GM18526 (cell line): ENCODE measurements at regions not wholly inside any gene's neighbourhood (a gene's known extent, or its start where the extent isn't known, plus 50 kb on each side); places are given as distances from the start of the nearest gene placed in this dataset.

Source experiments
- POLR2A ChIP-seq: IDR thresholded peaks from 3 replicates; pipeline ENCODE4 v1.6.1; 2011; ENCODE audit not compliant: insufficient read length; ENCODE audit errors: extremely low read depth

DNA sequence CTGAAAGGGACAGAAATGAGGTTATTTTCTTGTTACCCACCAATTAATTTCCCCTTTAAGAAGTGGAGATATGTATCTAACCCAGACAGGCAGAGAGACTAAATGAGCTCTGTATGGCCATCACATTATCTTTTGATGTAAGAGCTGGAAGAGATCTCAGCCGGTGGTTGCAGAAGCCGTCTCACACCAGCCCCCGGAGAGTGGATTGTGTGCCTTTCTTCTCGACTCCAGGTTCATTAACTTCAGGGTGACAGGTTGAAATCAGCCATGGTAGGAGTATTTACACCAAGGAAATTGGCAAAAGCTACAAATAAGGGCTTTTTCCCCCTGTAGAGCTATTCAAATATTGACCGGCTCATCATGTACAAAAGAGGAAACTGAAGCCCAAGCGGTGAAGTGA lies 580.3 kb upstream of the CADM1 start:
- TF ChIP-seq POLR2A: no peak

DNA sequence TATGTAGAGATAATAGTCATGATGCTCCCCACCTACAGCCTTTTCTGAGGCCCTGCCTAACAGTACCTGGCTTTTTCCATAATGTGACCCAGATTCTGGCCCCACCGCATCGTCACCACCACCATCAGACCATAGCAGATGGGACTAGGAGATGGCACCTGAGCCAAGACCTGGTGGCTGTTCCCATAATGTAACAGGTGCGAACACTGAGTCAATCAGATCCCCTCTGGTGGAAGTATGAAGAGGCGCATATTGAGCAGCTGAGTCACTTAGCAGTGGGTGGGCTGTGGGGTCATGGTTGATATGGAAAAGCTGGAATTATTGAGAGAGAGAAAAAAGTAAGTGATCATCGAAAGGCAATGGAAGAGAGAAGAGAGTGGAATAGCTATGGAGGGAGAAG lies 578.0 kb upstream of the CADM1 start:
- TF ChIP-seq POLR2A: no peak

DNA sequence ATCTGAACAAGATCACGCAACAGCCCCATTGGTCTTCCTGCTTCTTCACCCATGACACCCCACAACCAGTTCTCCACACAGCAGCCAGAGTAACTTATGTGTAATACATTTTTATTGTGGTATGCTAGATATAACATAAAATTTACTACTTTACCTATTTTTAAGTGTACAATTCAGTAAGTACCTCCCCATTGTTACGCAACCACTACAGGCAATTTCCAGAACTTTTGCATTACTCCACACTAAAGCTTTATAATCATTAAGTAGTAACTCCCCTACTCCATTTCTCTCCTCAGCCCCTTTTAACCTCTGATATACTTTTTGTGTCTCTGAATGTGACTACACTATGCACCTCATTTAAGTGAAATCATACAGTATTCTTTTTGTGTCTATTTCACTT lies 575.4 kb upstream of the CADM1 start:
- TF ChIP-seq POLR2A: no peak

DNA sequence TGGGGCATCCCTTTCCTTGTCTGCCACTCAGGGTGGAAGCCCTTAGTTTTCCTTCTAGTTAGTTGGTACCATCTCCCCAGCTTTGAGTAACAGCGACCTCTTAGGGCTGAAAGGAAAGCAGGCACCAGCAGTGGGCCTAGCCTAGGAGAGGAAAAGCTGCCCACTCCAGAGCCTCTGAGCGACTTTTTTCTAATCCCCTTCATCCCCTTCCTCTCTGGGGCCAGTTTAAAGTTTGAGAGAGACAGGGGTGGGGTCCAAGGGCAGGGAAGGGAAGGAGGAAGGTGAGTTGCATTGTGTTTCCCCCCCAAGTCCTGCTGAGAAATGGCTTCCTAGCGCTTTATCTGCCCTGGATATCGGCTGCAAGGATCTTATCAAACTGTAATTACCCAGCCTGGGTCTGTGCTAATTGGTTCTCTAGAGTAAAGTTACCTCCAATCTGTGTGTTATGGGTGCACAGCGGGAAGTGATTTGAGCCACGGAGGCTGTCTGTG lies 573.9 kb upstream of the CADM1 start:
- TF ChIP-seq POLR2A: no peak

- no peak for TF ChIP-seq POLR2A
Measured at GRCh38 chr11:116077092-116077491, 572.9 kb upstream of the CADM1 start.

GRCh38 chr11:116073854-116074837 lies 569.9 kb upstream of the CADM1 start:
- no peak for TF ChIP-seq POLR2A

GRCh38 chr11:116072601-116073410 lies 568.6 kb upstream of the CADM1 start:
- no peak for TF ChIP-seq POLR2A

GRCh38 chr11:116072133-116072532 lies 567.9 kb upstream of the CADM1 start:
- TF ChIP-seq POLR2A: no peak

DNA sequence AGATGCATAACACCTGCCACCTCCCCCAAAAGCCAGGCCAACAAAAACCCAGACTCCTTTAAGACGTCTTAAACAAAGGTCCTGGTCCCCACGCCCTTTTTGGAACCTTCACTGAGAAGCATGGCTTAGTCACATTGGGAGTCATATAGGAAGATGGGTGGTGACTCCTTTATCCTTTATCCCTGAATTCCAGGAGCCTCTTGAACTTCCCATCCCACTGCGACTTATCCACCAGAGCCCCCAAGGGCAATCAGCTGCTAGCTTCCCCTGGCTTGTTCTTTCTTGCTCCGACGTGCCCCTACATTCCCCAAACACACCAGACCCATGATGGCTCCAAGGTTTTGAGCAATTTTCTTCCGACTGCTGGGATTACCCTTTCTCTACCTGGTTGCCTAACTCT lies 567.0 kb upstream of the CADM1 start:
- no peak for TF ChIP-seq POLR2A

GRCh38 chr11:116070520-116070919 lies 566.3 kb upstream of the CADM1 start:
- no peak for TF ChIP-seq POLR2A

DNA sequence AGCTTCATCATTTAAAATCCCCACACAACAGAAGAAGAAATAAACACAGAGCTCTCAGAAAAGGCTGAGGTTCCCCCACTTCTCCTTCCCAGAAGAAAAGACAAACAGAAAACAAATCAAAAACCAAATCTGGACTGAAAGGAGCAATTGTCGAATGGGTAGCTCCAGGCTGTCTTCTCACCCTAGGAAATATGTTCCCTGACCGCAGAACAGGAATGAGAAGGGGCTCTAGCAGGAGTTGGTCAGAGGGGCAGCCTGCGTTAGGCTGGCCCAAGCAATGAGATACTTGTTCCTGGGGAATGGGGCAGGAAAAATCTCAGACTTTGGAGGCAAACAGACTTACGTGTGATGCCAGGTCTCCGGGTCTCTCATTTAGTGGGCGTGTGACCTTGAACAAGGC lies 562.6 kb upstream of the CADM1 start:
- no peak for TF ChIP-seq POLR2A

- TF ChIP-seq POLR2A: no peak
Measured at GRCh38 chr11:116065986-116066385, 561.8 kb upstream of the CADM1 start.

DNA sequence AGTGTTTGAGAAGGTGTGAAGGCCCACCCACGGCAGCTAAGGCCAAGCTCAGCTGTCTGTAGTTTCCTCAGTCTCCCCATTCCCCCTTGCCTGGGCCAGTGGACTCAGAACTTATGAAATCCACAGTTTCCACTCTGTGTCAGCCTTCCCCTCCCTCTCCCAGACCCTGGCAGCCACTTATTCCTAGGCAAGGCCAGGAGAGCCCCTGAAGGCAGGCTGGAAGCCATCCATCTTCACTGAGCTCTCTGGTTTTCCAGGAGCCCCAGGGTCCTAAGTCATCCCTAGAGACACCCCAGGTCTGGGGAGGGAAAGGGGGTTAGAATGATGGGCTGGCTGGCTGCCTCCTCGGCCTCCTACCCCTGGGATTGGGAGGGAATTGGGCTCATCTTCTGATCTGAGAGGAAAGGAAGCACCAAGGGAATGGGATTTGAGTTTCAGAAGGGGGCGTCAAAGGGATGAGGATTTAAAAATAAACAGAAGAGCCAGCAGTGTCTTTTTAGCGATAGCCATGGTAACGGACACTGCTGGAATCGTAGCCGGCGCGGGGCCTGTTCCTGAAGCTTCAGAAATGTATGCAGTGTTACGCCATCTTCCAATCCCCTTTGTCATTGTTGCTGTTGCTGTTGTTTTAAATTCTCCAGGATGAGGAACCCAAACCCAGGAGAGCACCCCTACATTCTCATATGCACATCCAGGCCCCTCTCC lies 561.1 kb upstream of the CADM1 start:
- TF ChIP-seq POLR2A: no peak

DNA sequence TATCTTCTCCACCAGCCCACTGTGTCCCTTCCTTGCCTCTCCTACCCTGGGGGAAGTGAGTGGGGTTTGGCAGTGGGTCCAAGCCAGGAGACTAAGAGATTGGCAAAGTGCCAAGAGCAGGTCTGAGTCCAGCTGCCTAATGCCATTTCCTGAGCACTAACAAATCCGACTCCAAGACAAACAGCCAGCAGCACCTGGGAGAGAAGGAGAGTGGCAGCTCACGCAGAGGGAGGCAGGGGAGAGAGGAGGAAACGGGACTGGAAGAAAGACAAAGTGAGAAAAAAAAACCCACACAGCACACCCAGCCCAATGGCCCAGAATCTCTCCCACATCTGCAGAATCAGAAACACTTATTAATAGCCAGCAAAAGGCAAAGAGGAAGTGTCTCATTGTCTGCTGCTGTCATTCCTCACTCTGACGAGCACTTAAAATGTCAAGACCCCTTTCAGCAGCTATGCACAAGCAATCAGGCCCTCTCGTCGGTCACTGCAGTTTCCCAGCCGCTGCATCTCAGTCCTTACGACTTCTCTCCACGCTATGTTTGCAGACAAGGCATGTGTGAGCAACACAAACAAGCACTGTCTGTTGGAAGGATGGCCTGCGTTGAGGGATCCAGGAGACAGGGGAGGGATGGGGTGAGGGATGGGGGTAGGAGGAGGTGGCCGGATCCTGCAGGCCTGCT lies 558.4 kb upstream of the CADM1 start:
- no peak for TF ChIP-seq POLR2A

DNA sequence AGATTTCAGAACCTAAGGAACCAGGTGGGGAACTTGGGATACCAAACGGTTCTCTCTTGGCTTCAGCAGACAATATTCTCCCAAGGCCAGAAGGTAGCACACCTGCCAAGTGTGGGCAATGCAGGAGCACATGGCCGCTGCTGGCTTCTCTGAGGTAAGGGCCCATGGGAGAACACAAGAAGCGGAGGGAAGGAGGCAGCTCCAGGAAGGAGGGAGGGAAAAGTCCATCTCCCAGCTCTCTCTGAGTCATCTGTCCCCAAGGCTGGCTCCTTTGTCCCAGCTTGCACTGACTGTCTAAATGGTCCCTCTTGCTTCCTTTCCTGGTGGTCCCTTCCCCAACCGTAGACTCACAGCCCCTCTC lies 557.9 kb upstream of the CADM1 start:
- TF ChIP-seq POLR2A: no peak

GRCh38 chr11:116061322-116061721 lies 557.1 kb upstream of the CADM1 start:
- no peak for TF ChIP-seq POLR2A
